Erythroblast (primary cell): ENCODE measurements at regions not wholly inside any gene's neighbourhood (a gene's known extent, or its start where the extent isn't known, plus 50 kb on each side); places are given as distances from the start of the nearest gene placed in this dataset.

Experiments used
- GATA1 ChIP-seq: IDR thresholded peaks from 2 replicates; pipeline ENCODE4 v1.6.1; 2011; ENCODE audit warnings: low read depth, mild to moderate bottlenecking, control low read depth, low read length, moderate library complexity
- POLR2A ChIP-seq: IDR thresholded peaks from 2 replicates; pipeline ENCODE4 v1.6.1; 2011; ENCODE audit warnings: mild to moderate bottlenecking, low read length

GRCh38 chr13:27336014-27336673 is 65.5 kb downstream of the RASL11A start:
- TF ChIP-seq POLR2A (no peak), GATA1 (no peak)
